HL-60/S4 (cell line): ENCODE measurements at regions not wholly inside any gene's neighbourhood (a gene's known extent, or its start where the extent isn't known, plus 50 kb on each side); places are given as distances from the start of the nearest gene placed in this dataset.
"Not testable (repeated sequence)": the region's sequence is repeated elsewhere in the genome, so short reads cannot be mapped to it uniquely, and the experiment has no call there.

ENCODE experiments used
- in situ Hi-C: fragments of 300-500 bp; cut with MboI; formaldehyde crosslinking; loops from 2 replicates; pipeline ENCODE4 v1.14.3; 2022; ENCODE audit warnings: low sequenced_read_pairs

DNA sequence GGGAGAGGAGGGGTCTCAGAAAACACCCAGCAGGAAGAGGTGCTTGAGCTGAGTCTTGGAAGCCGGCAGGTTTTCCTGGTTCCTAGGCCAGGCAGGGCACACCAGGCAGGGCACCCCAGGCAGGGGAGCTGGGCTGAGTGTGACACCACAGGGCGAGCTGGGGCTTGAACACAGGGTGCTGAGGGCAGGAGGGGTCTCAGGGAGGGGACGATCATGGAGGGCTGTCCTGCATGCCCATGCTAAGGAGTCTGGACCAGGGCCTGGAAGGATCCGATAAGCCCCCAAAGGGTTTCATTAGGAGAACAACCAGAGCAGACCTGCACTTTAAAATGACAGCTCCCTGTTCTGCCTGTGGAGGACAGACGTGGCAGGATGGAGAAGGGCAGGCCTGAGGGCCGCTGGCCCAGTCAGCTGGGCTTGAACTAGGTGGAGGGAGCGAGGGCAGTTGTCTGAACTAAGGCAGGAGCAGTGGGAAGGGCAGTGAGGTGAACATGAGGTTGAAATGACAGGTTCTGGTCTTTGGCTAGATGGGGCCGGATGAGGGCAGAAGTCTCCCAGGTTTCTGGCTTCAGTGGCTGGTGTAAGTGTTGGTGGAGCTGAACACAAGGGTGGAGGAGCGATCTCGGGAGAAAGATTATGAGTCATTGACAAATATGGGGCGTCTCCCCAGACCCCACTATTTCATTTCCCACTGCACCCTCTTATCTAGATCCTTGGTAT lies 171.0 kb upstream of the PZP start:
- in situ Hi-C loops: no loop called here

DNA sequence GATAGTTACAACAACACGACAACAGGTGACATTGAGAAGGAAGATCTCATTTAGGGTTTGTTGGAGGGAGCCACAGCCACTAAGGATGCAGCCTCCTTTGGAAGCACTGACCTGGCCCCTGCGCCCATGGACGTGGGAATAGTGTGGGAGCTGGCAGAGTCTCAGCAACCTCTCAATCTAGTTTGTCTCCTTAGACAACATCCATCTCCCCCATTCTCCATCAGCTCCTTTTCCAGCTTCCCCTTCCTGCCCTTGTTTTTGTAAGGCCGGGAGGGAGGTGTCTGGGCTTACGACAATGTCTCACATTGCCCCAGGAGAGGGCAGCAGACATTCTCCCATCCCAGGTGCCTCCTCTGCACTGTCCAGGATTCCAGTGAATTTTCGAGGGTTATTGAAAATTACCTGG lies 170.2 kb upstream of the PZP start:
- in situ Hi-C loops: no loop called here

DNA sequence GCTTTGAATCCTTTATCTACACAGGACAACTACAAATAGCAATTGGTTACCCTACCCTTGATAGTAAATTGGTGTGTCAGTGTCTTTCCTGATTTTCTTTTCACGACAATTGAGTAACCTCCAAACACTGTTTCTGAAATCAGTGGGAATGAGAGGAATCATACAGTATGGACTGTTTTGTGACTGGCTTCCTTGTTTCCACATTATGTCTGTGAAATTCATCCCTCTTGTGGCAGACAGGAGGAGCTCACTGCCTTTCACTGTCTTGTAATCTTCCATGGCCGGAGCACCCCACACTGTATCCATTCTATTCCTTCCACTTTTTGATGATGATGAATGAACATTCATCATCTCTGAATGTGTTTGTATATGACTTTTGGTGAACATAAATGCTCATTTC lies 164.0 kb upstream of the PZP start:
- in situ Hi-C loops: no loop called here

DNA sequence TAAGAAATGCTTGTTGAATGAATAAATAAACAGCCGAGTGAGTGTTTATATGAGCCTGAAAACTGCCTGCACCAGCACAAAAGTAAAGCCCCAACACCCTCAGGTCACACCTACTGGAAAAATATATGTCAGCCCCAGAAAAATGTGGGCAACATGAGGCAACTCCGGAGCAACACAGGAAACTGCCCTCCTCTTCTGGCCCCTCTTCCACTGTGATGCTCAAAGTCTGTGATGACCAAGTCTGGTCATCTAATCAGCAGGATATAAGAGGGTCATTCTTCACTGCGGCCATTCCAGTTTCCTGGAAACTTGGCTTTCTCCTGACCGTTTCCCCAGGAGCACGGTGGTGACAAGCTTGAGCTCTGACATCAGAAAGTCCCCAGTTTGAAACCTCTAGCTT lies 159.6 kb upstream of the PZP start:
- in situ Hi-C loops: no loop called here

DNA sequence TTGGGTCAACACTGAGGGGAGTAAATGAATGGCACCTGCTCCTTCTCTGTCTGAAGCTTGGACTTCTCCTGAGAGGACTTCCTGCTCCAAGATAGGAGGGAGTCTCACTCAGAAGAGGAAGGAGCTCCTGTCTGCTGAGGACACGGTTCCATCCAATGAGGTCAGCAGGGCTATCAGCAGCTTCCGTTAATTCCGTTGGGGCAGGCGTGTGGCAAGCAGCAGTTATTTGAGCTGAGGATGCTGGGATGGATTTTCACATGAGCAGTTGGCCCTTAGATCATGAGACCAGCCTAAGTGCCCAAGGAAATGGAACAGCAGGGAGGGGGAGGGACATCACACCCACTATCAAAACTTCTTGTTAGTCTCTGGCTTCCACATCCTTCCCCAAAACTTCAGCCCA lies 159.0 kb upstream of the PZP start:
- in situ Hi-C loops: no loop called here

DNA sequence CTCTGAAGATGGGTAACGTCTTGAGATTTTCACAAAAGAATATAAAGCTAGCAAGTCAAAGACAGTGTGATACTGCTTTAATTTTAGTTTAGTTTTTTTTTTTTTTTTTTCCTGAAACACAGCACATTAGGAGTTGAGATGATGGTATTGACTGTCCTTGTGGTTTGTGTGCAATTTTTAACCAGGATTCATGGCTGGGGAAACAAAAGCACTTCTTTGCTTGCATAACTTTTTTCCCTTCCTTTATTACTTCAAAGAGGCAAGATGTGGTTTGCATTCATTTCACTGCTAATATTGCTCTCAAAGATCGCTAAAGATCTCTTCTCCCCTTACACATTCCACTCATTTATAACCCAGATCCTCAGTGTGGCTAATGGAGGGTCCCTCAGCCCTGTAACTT lies 157.1 kb upstream of the PZP start:
- in situ Hi-C loops: no loop called here

DNA sequence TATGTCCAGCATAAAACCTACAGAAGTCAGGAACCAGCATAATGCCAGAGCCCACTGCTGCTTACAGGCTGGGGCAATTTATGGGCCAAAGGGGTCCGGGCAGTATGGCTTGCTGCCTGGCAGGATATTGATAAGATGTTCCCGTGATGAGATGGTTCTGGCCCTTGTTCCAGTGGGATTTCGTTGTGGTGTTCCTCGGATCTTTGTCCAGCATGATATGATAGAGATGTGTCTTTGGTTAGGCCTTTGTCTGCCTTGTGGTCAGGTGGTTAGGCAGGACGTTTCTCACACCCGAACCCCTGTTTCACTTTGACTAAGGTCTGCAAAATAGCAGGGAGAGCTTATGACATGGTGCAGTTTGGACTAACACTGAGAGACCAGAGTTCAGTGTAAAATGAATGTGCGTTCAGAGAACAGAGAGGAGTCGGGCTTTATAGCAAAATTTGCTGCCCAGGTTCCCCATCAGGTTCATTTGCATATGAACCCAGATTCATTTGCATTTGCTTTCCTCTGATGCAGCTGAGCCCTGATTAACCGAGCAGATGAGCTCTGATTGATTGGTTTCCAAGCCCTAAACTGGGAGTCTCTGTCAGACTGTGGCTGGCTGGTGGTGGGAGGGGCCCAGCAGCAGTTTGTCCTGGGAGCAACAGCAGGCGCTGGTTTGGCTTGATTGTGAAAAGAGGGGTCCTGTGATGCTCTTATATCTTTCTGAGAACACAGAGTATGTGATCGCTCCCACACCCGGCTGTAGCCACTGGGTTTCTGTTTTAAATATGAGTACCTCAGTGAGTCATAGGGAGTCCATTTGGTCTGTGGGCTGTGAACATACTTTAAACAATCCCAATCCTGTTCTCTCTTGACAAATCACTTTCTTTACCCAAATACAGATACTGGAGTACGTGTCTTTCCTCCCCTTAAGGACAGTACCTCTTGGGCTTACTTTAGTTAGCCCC lies 156.3 kb upstream of the PZP start:
- in situ Hi-C loops: no loop called here

DNA sequence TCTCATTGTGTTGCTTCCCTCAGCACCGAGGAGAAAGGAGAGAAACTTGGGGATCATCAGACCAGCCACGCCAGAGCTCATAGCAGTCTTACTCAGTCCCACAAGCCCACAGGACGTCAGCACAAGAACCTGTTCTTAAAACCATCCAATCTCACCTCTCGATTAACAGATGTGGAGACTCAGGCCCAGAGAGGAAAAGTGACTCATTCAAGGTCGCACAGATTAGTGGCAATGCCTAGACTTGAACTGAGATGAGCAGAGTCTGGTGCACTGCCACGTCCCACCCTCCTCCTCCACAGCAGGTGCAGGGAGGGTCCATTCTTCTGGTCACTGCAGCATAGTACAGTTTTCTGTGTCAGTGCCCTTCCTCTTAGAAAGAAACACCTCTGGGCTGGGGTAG lies 154.9 kb upstream of the PZP start:
- in situ Hi-C loops: no loop called here

GRCh38 chr12:9361879-9362326 lies 153.7 kb upstream of the PZP start:
- in situ Hi-C loops: no loop called here

DNA sequence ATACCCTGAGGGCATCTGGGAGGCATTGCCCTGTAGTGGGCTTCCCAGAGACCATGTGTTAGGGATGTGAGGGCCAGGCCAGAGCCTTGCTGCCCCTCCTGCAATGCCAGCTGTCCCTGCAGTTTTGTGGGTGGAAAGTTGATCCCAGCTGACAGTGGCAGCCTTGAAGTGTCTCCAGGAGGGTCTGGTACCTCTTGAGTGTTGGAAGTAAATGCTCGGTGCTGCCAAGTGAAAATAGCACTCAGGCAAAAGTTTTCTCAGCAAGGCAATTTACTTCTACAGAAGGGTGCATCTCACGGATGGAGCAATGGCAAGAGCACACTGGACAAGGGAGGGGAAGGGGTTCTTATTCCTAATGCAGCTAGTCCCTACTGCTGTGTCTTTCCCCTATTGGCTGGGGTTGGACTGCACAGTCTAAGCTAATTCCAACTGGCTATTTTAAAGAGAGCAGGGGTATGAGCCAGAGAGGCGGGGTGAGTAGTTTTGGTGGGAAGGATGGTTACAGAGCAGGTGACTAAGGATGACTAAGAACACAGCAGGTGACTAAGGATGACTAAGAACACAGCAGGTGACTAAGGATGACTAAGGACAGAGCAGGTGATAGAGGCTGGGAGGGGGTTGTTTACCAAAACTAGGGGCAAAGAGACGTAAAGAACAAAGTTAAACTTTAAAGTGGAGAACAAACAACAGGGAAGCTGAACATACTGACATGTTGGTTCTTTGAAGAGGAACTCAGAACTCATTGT lies 146.0 kb upstream of the PZP start:
- in situ Hi-C loops: not testable (repeated sequence)

GRCh38 chr12:9351136-9351535 lies 142.9 kb upstream of the PZP start:
- in situ Hi-C loops: no loop called here

DNA sequence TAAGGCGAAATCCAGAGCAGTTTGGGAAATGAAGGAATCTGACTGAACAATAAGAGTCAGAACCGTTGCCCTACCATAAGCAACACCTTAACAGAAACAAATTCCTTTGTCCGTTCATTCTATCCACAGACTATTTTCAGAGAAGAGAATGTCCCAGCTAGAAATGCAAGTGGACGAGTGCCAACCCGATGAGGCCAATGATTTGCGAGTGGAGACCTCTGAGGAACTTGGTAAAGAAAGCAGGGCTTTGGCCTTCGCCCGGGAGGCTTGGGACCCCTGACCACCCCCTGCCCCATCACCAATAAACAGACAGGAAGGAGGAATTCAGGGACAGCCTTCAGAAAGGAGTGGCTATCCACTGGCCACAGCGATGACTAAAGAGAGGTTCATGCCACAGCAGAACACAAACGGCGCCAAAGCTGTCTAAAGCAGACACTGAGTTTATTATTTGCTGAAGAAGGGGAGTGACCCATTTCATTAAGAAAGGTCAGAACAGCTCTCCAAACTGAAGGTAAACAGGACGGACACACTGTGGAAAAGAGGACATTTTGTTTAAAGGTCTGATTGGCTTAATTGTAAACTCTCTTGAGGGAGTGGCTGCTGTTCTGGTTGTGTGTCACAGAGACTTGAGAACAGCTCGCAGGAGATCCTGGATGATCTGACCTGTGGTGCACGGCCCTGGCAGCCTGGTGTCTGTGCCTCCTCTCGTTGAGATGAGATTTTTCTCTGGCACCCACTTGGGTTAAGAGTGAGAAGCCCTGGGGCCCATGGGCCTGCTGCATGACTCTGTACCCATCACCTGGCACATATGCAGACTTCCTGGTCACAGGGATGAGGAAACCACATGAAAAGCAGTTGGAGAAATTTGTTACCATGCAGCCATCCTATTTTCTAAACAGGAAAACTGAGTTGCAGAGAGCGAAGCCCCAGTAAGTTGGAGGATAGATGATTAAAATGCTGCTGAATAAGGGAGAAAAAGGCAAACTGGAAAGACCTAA lies 142.0 kb upstream of the PZP start:
- in situ Hi-C loops: no loop called here

DNA sequence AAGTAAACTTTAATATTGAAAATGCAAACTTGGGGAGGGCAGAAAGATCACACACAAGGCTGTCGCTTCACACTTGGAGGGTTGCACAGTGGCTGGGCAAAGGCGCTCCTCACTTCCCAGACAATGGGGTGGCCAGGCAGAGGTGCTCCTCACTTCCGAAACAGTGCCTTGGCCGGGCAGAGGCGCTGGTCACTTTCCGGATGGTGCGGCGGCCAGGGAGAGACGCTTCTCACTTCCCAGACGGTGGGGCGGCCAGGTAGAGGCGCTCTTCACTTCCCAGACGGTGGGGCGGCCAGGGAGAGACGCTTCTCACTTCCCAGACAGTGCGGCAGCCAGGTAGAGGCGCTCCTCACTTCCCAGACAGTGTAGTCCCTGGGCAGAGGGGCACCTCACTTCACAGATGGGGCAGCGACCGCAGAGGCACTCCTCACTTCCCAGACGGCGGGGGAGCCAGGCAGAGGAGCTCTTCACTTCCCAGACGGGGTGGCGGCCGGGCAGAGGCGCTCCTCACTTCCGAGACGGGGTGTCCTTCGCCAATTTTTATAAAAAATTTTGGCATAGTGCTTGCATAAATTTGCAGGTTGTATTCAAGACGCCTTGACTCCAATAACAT lies 140.8 kb upstream of the PZP start:
- in situ Hi-C loops: no loop called here

- in situ Hi-C loops: no loop called here
These were observed 139.3 kb upstream of the PZP start for GRCh38 chr12:9347328-9348127.

- in situ Hi-C loops: no loop called here
These were observed 138.7 kb upstream of the PZP start for GRCh38 chr12:9346866-9347327.

DNA sequence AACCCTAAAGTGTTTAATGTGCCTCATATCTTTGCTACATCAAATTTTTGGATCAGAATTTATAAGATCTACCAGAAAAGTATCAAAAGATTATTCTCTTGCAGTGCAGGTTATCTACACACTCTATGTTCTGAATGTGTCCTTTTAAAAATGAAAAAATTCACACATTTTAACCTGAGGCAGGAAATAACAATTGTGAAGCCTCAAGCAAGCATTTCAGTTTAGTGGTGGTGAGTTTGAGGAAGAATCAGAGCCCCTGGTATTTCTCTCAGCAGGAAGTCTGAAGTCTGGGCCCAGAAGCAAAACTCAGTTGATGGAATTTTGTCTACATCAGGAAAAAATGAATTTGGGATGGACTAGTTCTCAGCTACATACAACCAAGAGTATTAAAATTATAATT lies 137.0 kb upstream of the PZP start:
- in situ Hi-C loops: no loop called here

DNA sequence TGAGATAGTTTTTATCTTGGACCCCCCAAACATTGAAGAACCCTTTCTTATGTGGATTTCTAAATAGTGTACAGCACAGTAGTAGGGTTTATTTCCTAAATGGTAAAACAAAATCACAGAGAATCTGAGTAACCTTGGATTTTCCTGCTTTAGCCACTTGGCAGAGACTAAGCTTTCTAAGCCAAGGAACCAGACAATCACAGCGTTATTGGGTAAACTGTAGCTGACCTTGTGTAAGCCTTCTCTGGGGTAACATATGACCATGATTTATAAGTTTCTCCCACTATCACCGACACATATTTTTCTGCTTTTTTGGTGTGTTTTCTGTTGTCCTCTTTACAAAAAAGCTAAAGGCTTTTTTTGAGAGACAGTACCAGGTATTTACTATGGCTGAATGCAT lies 136.3 kb upstream of the PZP start:
- in situ Hi-C loops: no loop called here

DNA sequence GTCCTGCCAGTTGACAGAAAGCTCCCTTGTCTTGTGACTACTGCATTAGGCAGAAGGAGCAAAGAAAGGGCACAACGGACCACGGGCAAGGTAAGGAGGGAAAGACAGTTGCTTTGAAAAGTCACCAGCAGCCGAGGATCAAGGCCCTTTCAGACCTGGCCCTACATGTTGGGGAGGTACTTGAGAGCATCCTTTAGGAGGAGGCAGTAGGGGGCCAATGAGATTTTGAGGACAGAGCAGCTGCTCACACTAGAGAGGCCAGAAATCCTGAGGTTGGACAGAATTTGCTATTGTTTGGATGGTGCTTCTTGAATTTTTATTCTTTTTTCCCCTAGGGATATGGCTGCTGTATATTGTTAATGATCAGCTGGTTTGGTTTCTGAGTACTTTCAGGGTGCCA lies 135.5 kb upstream of the PZP start:
- in situ Hi-C loops: no loop called here
